Suprapubic skin (tissue), 4 donors: ENCODE measurements at regions not wholly inside any gene's neighbourhood (a gene's known extent, or its start where the extent isn't known, plus 50 kb on each side); places are given as distances from the start of the nearest gene placed in this dataset.

Experiments used
- DNase-seq, 2 donors: peaks; one replicate each; pipeline ENCODE4 v3.0.0-alpha.2; 2019; ENCODE audit warnings: low spot score in 2 of 2
- H3K27ac ChIP-seq: fragments of 200-600 bp; sonication (generic); one replicate; pipeline ENCODE4 v1.5.1; 2019
- H3K27me3 ChIP-seq: fragments of 200-600 bp; sonication (generic); one replicate; pipeline ENCODE4 v1.5.1; 2019
- H3K36me3 ChIP-seq: fragments of 200-600 bp; sonication (generic); one replicate; pipeline ENCODE4 v1.5.1; 2019
- H3K4me1 ChIP-seq: fragments of 200-600 bp; sonication (generic); one replicate; pipeline ENCODE4 v1.5.1; 2019
- H3K4me3 ChIP-seq: fragments of 200-600 bp; sonication (generic); one replicate; pipeline ENCODE4 v1.5.1; 2019; ENCODE audit warnings: mild to moderate bottlenecking
- H3K9me3 ChIP-seq: fragments of 200-600 bp; sonication (generic); one replicate; pipeline ENCODE4 v1.5.1; 2019
- EP300 ChIP-seq: sonication (generic); formaldehyde crosslinking; IDR thresholded peaks from one replicate; pipeline ENCODE4 v1.6.1; 2017; ENCODE audit warnings: antibody characterized with exemption
- POLR2A ChIP-seq, 2 donors: fragments of 450-650 bp; IDR thresholded peaks; one replicate each; pipeline ENCODE4 v1.6.1; 2017; ENCODE audit warnings: antibody characterized with exemption in 2 of 2, mild to moderate bottlenecking in 2 of 2, moderate library complexity in 2 of 2
- POLR2AphosphoS5 ChIP-seq, 3 donors: sonication (generic); formaldehyde crosslinking; IDR thresholded peaks; one replicate each; pipeline ENCODE4 v1.6.1; 2017; ENCODE audit warnings: antibody characterized with exemption in 3 of 3
- WGBS: methylation state at CpG from one replicate; pipeline ENCODE4 v1.1.5; 2018; 5-methylcytosine and 5-hydroxymethylcytosine counted together
- TF ChIP-seq, protein P1 (sequence below), 2 donors: fragments of 200-600 bp in 1 of 2; fragments of 450-650 bp in 1 of 2; sonication (generic) in 1 of 2; IDR thresholded peaks; one replicate each; pipeline ENCODE4 v1.5.1; 2016 to 2019; ENCODE audit warnings: antibody characterized with exemption in 2 of 2, mild to moderate bottlenecking in 1 of 2, moderate library complexity in 1 of 2

DNA sequence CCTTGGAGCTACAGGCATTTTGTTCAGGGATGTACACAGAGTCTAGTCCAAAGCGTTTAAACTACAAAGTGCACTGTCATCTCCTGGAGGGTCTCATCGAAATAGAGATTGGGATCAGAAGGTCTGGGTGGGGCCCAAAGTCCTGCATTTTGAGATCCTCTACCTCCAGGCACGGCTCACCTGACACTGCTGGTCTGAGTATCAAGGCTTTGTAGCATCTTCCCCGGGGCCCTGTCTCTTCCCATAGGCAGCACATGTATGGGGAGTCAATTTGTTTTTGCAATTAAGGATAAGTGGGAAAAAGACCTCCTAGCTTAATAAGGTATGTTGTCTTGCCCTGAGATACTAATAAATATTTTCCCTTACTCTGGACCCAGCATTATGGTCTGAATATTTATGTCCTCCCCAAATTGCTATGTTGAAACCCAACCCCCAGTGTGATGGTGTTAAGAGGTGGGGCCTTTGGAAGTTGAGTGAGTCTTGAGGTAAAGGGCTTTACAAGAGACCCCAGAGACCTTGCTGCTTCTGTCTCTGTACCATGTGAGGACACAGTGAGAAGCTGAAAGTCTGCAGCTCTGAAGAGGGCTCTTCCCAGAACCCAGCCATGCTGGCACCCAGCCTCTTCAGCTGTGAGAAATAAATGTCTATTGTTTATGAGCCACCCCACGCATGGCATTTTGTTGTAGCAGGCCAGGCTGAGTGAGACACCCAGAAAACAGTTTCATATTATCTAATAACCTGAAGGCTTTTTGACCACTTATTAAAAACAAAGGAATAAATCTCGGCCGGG is 258.7 kb upstream of the HS6ST1 start:
- H3K4me1 ChIP-seq, result no peaks in the 10 kb centered on the region
- WGBS, result 93% methylated on average over 7 of the region's 7 CpGs
- H3K27ac ChIP-seq, result no peak overlapping the region
- no peaks in the 10 kb centered on the region for H3K9me3 ChIP-seq
- no peaks in the 10 kb centered on the region for H3K27me3 ChIP-seq
- H3K4me3 ChIP-seq, result no peak overlapping the region
- H3K36me3 ChIP-seq, result no peaks in the 10 kb centered on the region
- DNase-seq, result peak in 1 of 2 donors; percentile 75
- no peak for TF ChIP-seq POLR2AphosphoS5 (IDR thresholded peaks at IDR 0.05)

DNA sequence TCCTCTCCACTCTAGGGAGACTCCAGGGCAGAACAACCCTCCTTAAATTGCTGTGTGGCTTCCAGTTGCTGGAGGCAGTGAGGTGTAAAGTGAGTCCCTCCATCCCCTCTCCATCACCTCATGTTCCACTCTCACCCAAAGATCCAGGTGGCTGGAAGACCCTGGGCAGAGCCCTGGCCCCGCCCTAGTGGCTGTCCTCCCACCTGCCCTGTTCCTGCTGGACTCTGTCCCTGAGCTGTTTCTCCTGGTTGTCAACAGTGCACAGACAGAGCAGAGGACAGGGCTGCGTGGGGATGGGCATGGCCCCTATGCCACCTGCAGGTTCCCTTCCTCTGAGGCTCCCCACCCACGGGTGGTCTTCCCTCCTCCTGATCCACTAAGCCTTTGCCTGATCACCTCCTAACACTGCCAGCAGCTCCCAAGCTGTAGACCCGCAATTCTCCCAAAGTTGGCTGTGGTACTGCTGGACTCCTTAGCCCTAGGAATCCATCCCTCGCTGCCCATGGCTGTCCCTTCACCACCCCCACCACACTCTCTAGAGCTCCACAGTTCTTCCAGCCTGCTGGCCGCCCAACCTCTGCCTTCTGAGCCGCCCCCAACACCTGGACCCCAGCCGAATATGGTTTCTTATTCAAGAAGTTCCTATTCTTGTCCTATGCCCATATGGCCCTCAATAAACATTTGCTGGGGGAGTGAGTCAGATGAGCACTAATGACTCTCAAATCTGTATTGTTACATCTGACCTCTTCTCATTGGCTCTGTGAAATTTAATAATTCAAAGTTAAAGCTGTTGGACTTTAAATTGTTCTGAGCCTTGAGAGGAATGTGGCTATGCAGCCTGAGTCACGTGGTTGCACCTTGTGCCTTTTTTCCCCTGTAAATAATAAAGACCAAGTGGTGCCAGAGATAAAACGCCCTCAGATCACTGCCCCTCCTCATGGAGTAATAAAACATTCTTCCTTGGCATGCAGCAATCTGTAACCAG is 260.0 kb upstream of the HS6ST1 start:
- TF ChIP-seq EP300 (no peak), POLR2A (IDR thresholded peaks at IDR 0.05) (no peak), POLR2AphosphoS5 (IDR thresholded peaks at IDR 0.05) (no peak)
- TF ChIP-seq, protein P1, sequence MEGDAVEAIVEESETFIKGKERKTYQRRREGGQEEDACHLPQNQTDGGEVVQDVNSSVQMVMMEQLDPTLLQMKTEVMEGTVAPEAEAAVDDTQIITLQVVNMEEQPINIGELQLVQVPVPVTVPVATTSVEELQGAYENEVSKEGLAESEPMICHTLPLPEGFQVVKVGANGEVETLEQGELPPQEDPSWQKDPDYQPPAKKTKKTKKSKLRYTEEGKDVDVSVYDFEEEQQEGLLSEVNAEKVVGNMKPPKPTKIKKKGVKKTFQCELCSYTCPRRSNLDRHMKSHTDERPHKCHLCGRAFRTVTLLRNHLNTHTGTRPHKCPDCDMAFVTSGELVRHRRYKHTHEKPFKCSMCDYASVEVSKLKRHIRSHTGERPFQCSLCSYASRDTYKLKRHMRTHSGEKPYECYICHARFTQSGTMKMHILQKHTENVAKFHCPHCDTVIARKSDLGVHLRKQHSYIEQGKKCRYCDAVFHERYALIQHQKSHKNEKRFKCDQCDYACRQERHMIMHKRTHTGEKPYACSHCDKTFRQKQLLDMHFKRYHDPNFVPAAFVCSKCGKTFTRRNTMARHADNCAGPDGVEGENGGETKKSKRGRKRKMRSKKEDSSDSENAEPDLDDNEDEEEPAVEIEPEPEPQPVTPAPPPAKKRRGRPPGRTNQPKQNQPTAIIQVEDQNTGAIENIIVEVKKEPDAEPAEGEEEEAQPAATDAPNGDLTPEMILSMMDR (IDR thresholded peaks at IDR 0.05), result no peak
- H3K27me3 ChIP-seq, result no peaks in the 10 kb centered on the region
- H3K27ac ChIP-seq, result no peak overlapping the region
- no peaks in the 10 kb centered on the region for H3K36me3 ChIP-seq
- H3K4me1 ChIP-seq, result no peaks in the 10 kb centered on the region
- H3K4me3 ChIP-seq, result no peak overlapping the region
- no peaks in the 10 kb centered on the region for H3K9me3 ChIP-seq
- no peak for DNase-seq
- 72% methylated on average over 7 of the region's 10 CpGs for WGBS

DNA sequence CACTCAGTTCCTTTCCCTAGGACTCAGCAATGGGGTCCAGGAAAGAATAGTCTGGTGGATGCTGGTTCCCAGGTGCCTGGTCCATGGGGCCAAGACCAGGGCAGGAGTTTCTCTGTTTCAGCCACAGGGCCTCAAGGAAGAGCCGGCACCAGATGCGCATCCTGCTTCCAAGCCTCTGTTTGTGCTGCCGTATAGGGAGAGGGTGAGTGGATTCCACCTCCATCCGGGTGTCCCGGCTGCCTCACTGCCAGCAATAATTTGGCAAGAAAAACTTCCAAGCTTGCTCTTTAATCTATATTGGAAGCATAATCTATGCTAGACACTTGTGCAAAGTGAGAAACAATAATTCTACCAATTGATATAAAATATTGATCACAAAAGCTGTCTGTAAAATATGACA is 261.2 kb upstream of the HS6ST1 start:
- TF ChIP-seq EP300 (no peak), POLR2A (IDR thresholded peaks at IDR 0.05) (no peak), POLR2AphosphoS5 (IDR thresholded peaks at IDR 0.05) (no peak)
- TF ChIP-seq, protein P1 (IDR thresholded peaks at IDR 0.05), result no peak
- Histone ChIP-seq H3K4me3 (no peak overlapping the region), H3K4me1 (no peaks in the 10 kb centered on the region), H3K27ac (no peak overlapping the region), H3K36me3 (no peaks in the 10 kb centered on the region), H3K27me3 (no peaks in the 10 kb centered on the region), H3K9me3 (no peaks in the 10 kb centered on the region)
- no peak for DNase-seq
- 82% methylated on average over 5 of the region's 5 CpGs for WGBS

DNA sequence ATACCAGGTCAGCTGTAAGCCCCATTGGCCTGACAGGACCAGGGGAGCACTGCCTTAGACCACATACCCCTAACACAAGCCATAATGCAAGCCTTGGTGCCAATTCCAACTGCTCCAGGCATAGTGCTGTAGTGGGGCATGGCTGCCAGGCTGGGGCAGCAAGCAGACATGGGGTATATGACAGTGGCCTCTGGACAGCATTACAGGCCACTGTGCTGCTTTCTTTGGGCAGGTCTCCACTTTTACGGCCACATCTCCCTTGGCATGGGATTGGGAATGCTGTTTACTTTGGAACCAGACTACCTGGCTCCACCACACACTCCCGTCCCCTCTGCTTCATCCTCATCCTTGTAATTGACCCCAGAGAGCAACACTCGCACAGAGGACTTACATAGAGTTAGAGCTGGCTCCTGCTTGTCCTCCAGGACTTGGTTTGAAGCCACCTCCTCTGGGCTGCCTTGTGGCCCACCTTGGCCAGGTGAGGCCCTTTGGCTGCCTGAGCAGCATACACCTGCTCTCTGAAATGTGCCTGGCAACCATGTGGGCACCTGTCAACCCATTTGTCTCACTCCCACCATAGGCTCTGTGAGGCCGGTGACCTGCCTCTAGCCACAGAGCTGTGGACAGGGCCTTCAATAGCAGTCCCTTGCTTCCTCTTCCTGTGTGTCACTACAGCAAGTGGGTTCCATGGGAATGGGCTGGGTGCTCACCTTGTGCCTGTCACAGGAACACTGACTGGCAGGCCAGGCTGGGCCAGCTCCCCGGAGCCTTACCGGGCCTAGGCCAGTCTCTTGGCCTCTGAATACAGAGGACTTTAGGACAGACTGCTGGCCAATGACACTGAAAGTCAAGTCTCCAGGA is 262.6 kb upstream of the HS6ST1 start:
- no peaks in the 10 kb centered on the region for H3K27me3 ChIP-seq
- no peaks in the 10 kb centered on the region for H3K36me3 ChIP-seq
- peak in 1 of 2 donors; percentile 43 for DNase-seq
- H3K4me3 ChIP-seq, result no peak overlapping the region
- 92% methylated on average over 6 of the region's 6 CpGs for WGBS
- no peaks in the 10 kb centered on the region for H3K4me1 ChIP-seq
- H3K9me3 ChIP-seq, result no peaks in the 10 kb centered on the region
- no peak for TF ChIP-seq EP300
- TF ChIP-seq POLR2AphosphoS5 (IDR thresholded peaks at IDR 0.05), result no peak
- no peak for TF ChIP-seq POLR2A (IDR thresholded peaks at IDR 0.05)
- TF ChIP-seq, protein P1 (IDR thresholded peaks at IDR 0.05), result no peak
- H3K27ac ChIP-seq, result no peak overlapping the region

DNA sequence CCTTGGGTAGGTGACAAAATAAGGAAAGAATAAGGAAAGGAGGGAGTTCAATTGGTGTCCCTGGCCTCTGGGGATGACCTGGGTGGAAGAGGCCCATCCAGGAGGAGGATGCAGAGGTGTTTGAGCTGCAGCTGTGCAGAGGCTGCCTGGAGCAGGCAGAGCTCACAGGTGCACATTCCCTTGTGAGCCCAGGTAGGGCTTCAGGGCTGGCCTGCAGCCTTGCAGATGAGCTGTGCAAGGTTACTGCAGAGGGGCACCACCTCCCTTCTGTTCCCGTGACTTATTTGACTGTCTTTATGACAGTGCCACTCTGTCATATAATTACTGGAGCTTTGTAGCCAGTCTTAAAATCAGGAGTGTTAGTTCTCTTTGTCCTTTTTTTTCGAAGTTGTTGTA is 263.2 kb upstream of the HS6ST1 start:
- DNase-seq, result no peak
- WGBS, result 85% methylated on average over 2 of the region's 2 CpGs
- H3K36me3 ChIP-seq, result no peaks in the 10 kb centered on the region

More for the DNA sequence above, 263.2 kb upstream of the HS6ST1 start:
- H3K4me1 ChIP-seq, result no peaks in the 10 kb centered on the region
- H3K4me3 ChIP-seq, result no peak overlapping the region
- H3K27ac ChIP-seq, result no peak overlapping the region
- H3K27me3 ChIP-seq, result no peaks in the 10 kb centered on the region
- no peaks in the 10 kb centered on the region for H3K9me3 ChIP-seq
- TF ChIP-seq POLR2AphosphoS5 (IDR thresholded peaks at IDR 0.05), result no peak
- TF ChIP-seq, protein P1 (IDR thresholded peaks at IDR 0.05), result no peak
- TF ChIP-seq POLR2A (IDR thresholded peaks at IDR 0.05), result no peak
- no peak for TF ChIP-seq EP300
